Activated gamma-delta T cell treated with anti-CD3 and anti-CD28 coated beads, Interleukin-2, amount 50 U/mL, for 16 hours (primary cell): ENCODE measurements at regions not wholly inside any gene's neighbourhood (a gene's known extent, or its start where the extent isn't known, plus 50 kb on each side); places are given as distances from the start of the nearest gene placed in this dataset.
"Not testable (repeated sequence)": the region's sequence is repeated elsewhere in the genome, so short reads cannot be mapped to it uniquely, and the experiment has no call there.

ENCODE experiments used
- DNase-seq: peaks from one replicate; pipeline ENCODE4 v3.0.0-alpha.2; 2020; ENCODE audit warnings: low read depth

- no peak for DNase-seq
These were observed 560.6 kb upstream of the ID2 start for GRCh38 chr2:8121022-8121825.

- no peak for DNase-seq
These were observed 559.9 kb upstream of the ID2 start for GRCh38 chr2:8121826-8122513.

GRCh38 chr2:8122520-8122919, 559.3 kb upstream of the ID2 start:
- no peak for DNase-seq

GRCh38 chr2:8123464-8123863, 558.4 kb upstream of the ID2 start:
- no peak for DNase-seq

GRCh38 chr2:8125741-8126711, 555.8 kb upstream of the ID2 start:
- DNase-seq, result no peak

- DNase-seq, result no peak
These were observed 555.1 kb upstream of the ID2 start for GRCh38 chr2:8126783-8127182.

GRCh38 chr2:8131423-8131822, 550.4 kb upstream of the ID2 start:
- not testable (repeated sequence) for DNase-seq

- DNase-seq, result no peak
These were observed 549.5 kb upstream of the ID2 start for GRCh38 chr2:8132351-8132831.

GRCh38 chr2:8132879-8133278, 549.0 kb upstream of the ID2 start:
- no peak for DNase-seq

GRCh38 chr2:8133363-8133762, 548.5 kb upstream of the ID2 start:
- no peak for DNase-seq

- DNase-seq, result no peak
These were observed 547.9 kb upstream of the ID2 start for GRCh38 chr2:8133913-8134472.

- no peak for DNase-seq
These were observed 547.4 kb upstream of the ID2 start for GRCh38 chr2:8134473-8134932.

- no peak for DNase-seq
These were observed 546.7 kb upstream of the ID2 start for GRCh38 chr2:8134985-8135682.

GRCh38 chr2:8137801-8138200, 544.1 kb upstream of the ID2 start:
- no peak for DNase-seq

GRCh38 chr2:8138525-8138922, 543.3 kb upstream of the ID2 start:
- no peak for DNase-seq

- DNase-seq, result no peak
These were observed 542.8 kb upstream of the ID2 start for GRCh38 chr2:8138923-8139667.

- no peak for DNase-seq
These were observed 542.1 kb upstream of the ID2 start for GRCh38 chr2:8139668-8140200.

GRCh38 chr2:8141079-8141707, 540.7 kb upstream of the ID2 start:
- no peak for DNase-seq

GRCh38 chr2:8141780-8142179, 540.1 kb upstream of the ID2 start:
- no peak for DNase-seq

- no peak for DNase-seq
These were observed 539.4 kb upstream of the ID2 start for GRCh38 chr2:8142461-8142860.
